ENCODE measurements at regions not wholly inside any gene's neighbourhood (a gene's known extent, or its start where the extent isn't known, plus 50 kb on each side); places are given as distances from the start of the nearest gene placed in this dataset.

- TF ChIP-seq, protein P1, sequence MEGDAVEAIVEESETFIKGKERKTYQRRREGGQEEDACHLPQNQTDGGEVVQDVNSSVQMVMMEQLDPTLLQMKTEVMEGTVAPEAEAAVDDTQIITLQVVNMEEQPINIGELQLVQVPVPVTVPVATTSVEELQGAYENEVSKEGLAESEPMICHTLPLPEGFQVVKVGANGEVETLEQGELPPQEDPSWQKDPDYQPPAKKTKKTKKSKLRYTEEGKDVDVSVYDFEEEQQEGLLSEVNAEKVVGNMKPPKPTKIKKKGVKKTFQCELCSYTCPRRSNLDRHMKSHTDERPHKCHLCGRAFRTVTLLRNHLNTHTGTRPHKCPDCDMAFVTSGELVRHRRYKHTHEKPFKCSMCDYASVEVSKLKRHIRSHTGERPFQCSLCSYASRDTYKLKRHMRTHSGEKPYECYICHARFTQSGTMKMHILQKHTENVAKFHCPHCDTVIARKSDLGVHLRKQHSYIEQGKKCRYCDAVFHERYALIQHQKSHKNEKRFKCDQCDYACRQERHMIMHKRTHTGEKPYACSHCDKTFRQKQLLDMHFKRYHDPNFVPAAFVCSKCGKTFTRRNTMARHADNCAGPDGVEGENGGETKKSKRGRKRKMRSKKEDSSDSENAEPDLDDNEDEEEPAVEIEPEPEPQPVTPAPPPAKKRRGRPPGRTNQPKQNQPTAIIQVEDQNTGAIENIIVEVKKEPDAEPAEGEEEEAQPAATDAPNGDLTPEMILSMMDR (IDR thresholded peaks at IDR 0.05 in 4 of 5, conservative IDR thresholded peaks at IDR 0.05 in 1 of 5) = no peak
- TF ChIP-seq POLR2A (IDR thresholded peaks at IDR 0.05) = no peak
- intact Hi-C loops (cut with DNase I; ENCODE audit: low total_unique reads) = no loop called here
- no peaks in the 10 kb centered on the region for H3K27me3 ChIP-seq
- H3K27ac ChIP-seq = no peak overlapping the region
- H3K9me3 ChIP-seq = no peaks in the 10 kb centered on the region
- in situ Hi-C loops (cut with MboI; ENCODE audit: low sequenced_read_pairs in 4 of 4) = no loop called here
- no peak overlapping the region for H3K4me3 ChIP-seq
- DNase-seq (no peak), ATAC-seq (no peak)
- no peaks in the 10 kb centered on the region for H3K36me3 ChIP-seq
- H3K4me1 ChIP-seq = no peaks in the 10 kb centered on the region
Measured at GRCh38 chr4:107562316-107562715, 157.7 kb downstream of the PAPSS1 start.

DNA sequence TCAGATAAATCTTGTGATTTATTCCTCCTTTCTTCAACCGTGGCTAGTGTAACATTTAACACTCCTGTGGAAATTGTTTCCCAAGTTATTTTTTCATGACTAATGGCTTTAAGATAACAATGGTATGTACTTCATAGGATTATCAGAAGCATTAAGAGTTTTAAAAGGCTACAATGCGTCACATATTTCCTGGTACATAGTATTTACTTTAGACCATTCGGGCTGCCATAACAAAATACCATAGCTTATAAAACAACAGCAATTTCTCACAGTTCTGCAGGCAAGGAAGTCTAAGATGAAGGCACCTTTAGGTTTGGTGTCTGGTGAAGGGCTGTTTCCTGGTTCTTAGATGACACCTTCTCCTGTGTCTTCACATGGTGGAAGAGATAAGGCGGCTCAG is 158.6 kb downstream of the PAPSS1 start:
- in situ Hi-C loops (cut with MboI; ENCODE audit: low sequenced_read_pairs in 4 of 4) = no loop called here
- H3K36me3 ChIP-seq = no peaks in the 10 kb centered on the region
- intact Hi-C loops (cut with DNase I; ENCODE audit: low total_unique reads) = no loop called here
- no peak overlapping the region for H3K27ac ChIP-seq
- no peaks in the 10 kb centered on the region for H3K4me1 ChIP-seq
- ATAC-seq = no peak
- DNase-seq = no peak
- no peak overlapping the region for H3K4me3 ChIP-seq
- no peaks in the 10 kb centered on the region for H3K27me3 ChIP-seq
- H3K9me3 ChIP-seq = no peaks in the 10 kb centered on the region
- TF ChIP-seq, protein P1 (IDR thresholded peaks at IDR 0.05 in 4 of 5, conservative IDR thresholded peaks at IDR 0.05 in 1 of 5) = no peak
- no peak for TF ChIP-seq POLR2A (IDR thresholded peaks at IDR 0.05)

DNA sequence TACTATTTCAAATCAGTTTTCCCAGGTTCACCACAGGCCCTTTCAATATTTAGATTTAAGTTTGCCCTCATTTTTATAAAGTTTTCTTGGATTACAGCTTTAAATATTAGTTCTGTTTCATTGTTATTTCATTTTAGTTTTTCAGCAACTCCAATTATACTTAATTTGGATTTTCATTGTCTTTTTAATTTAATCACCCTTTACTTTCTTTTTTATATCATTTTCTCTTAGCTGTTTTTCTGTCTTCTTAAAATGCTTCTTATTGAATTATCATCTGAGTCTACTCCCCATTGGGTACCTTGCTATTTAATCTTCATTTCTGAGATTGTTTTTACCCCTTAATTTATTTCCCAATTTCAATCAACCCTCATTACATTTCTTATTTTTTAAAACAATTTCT is 160.4 kb downstream of the PAPSS1 start:
- Histone ChIP-seq H3K4me1 (no peaks in the 10 kb centered on the region), H3K4me3 (no peak overlapping the region), H3K9me3 (no peaks in the 10 kb centered on the region), H3K36me3 (no peaks in the 10 kb centered on the region), H3K27ac (no peak overlapping the region), H3K27me3 (no peaks in the 10 kb centered on the region)
- intact Hi-C loops (cut with DNase I; ENCODE audit: low total_unique reads) = no loop called here
- DNase-seq (no peak), ATAC-seq (no peak)
- TF ChIP-seq, protein P1 (IDR thresholded peaks at IDR 0.05 in 4 of 5, conservative IDR thresholded peaks at IDR 0.05 in 1 of 5) = no peak
- in situ Hi-C loops (cut with MboI; ENCODE audit: low sequenced_read_pairs in 4 of 4) = no loop called here

DNA sequence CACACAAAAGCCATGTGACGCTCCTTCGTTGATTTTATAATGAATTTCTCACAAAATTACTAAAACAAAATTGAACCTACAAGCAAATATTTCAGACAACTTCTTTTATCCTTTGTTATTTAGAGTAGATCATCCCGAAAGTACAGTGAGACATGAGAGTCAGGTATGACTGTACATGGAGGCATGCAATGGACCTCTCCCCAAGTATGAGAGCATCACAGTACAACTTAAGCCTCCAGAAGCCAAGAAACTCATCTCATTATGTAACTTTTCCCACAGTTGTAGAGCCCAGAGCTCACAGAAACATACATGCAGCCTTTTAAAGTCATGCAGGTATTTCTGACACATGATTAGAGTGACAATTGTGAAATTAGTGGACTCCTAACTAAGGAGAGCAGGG is 167.7 kb downstream of the PAPSS1 start:
- TF ChIP-seq, protein P1 (IDR thresholded peaks at IDR 0.05 in 4 of 5, conservative IDR thresholded peaks at IDR 0.05 in 1 of 5) = no peak
- no peak for TF ChIP-seq POLR2A (IDR thresholded peaks at IDR 0.05)
- Histone ChIP-seq H3K9me3 (no peaks in the 10 kb centered on the region), H3K4me3 (no peak overlapping the region), H3K27ac (no peak overlapping the region), H3K36me3 (no peaks in the 10 kb centered on the region), H3K4me1 (no peaks in the 10 kb centered on the region), H3K27me3 (no peaks in the 10 kb centered on the region)
- ATAC-seq = no peak
- no peak for DNase-seq
- intact Hi-C loops (cut with DNase I; ENCODE audit: low total_unique reads) = no loop called here
- in situ Hi-C loops (cut with MboI; ENCODE audit: low sequenced_read_pairs in 4 of 4) = no loop called here

DNA sequence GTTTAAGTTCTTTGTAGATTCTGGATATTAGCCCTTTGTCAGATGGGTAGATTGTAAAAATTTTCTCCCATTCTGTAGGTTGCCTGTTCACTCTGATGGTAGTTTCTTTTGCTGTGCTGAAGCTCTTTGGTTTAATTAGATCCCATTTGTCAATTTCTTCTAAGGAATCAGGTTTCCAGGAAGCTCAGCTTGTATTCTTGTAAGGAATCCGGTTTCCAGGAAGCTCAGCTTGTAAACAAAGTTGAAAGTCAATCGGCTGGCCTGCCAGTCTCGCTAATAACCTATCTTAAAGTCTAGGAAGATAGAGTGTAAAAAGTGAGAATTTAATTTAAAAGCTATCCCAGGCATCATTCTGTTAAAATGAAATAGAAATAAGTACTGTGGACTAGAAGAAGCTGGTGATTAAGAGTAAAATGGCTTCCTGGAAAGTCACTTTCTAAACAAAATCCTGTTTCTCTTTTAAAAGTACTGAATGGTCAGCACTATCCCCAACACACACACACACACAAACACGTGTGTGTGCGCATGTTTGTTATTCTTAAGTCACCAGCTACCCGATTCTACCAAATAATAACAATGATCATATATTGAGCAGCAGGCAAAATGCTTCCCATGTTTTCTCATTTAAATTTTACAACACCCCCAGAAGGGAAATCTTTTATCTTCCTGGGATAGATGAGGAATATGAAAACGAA is 171.7 kb downstream of the PAPSS1 start:
- in situ Hi-C loops (cut with MboI; ENCODE audit: low sequenced_read_pairs in 4 of 4) = no loop called here
- no peaks in the 10 kb centered on the region for H3K9me3 ChIP-seq
- TF ChIP-seq, protein P1 (IDR thresholded peaks at IDR 0.05 in 4 of 5, conservative IDR thresholded peaks at IDR 0.05 in 1 of 5) = no peak
- TF ChIP-seq POLR2A (IDR thresholded peaks at IDR 0.05) = no peak
- ATAC-seq (no peak), DNase-seq (no peak)
- intact Hi-C loops (cut with DNase I; ENCODE audit: low total_unique reads) = loop anchor here (2.0 kb wide), 1 partner anchor 48 kb away; no protein-coding TSS in a partner anchor
- no peaks in the 10 kb centered on the region for H3K27me3 ChIP-seq
- H3K4me3 ChIP-seq = no peak overlapping the region
- H3K27ac ChIP-seq = no peak overlapping the region
- H3K36me3 ChIP-seq = no peaks in the 10 kb centered on the region
- H3K4me1 ChIP-seq = no peaks in the 10 kb centered on the region

Data from gastrocnemius medialis (tissue), 4 donors.